Motor neuron (in vitro differentiated cells): ENCODE measurements at regions not wholly inside any gene's neighbourhood (a gene's known extent, or its start where the extent isn't known, plus 50 kb on each side); places are given as distances from the start of the nearest gene placed in this dataset.

Experiments
- ATAC-seq, 8 experiments: fragments of 200-7000 bp; cut with Tn5 transposase; replicated peaks in 6 of 8; 2 replicates each; pipeline ENCODE4 v1.8.0; 2021; ENCODE audit warnings: mild to moderate bottlenecking in 8 of 8, moderate library complexity in 8 of 8
- H3K27ac ChIP-seq, 2 donors: fragments of 250-450 bp; sonication (Bioruptor Pico); 2 replicates each; pipeline ENCODE4 v1.9.0; 2021; ENCODE audit warnings: antibody characterized with exemption in 2 of 2, mild to moderate bottlenecking in 2 of 2, moderate library complexity in 1 of 2
- H3K4me1 ChIP-seq, 2 donors: fragments of 250-450 bp; sonication (Bioruptor Pico); replicated peaks in 1 of 2; 2 replicates each; pipeline ENCODE4 v1.6.1; 2021; ENCODE audit warnings: antibody characterized with exemption in 2 of 2, mild to moderate bottlenecking in 2 of 2, moderate library complexity in 1 of 2
- H3K4me3 ChIP-seq, 5 donors: fragments of 250-450 bp; sonication (Bioruptor Pico); 2 replicates each; pipeline ENCODE4 v1.9.0; 2021; ENCODE audit warnings: antibody characterized with exemption in 5 of 5, mild to moderate bottlenecking in 5 of 5, moderate library complexity in 4 of 5
- WGBS, 10 experiments: fragments of 450-650 bp; shearing (Covaris generic); methylation state at CpG; one replicate each; pipeline ENCODE4 v1.0.0; 2022; 5-methylcytosine and 5-hydroxymethylcytosine counted together
- in situ Hi-C, 9 experiments: fragments of 400-800 bp; cut with MboI; loops; one replicate each; pipeline ENCODE4 v1.15.0; 2021; ENCODE audit warnings: low sequenced_read_pairs in 9 of 9, low pct_unique_long_range_greater_than_20kb in 2 of 9; ENCODE audit not compliant: unreplicated experiment in 9 of 9

GRCh38 chr13:97615266-97615665 is 181.3 kb downstream of the RAP2A start:
- in situ Hi-C loops: no loop called here
- ATAC-seq: peak in 1 of 8 experiments; percentile 36

DNA sequence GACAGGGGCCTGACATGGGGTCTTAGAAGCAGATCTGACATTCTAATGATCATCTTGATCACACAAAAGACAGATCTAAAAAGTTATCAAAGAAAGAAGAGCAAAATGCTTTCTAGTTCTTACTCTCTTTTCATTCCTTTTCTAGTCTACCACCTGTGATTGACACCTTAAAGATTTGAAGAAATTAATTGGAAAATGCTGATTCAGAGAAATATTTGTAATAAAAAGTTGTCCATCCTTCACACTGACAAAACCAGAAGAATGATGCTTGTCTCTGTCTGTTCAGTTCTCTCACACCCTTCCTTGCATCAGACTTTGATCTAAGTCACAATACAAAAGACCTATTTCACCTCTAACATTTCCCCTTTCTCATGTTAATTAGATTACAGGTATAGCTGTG is 182.4 kb downstream of the RAP2A start:
- H3K4me1 ChIP-seq: peaks cover 0 to 5% of the 10 kb centered on the region in 2 donors
- in situ Hi-C loops: no loop called here
- ATAC-seq: no peak
- no peak overlapping the region for H3K4me3 ChIP-seq
- H3K27ac ChIP-seq: no peak overlapping the region

More at GRCh38 chr13:97615266-97615665, 181.3 kb downstream of the RAP2A start:
- H3K4me1 ChIP-seq: peaks cover 0 to 5% of the 10 kb centered on the region in 2 donors
- H3K4me3 ChIP-seq: no peak overlapping the region
- WGBS, 10 experiments: 0 to 100% (median 78%) methylated on average over 1 to 3 of the region's 3 CpGs
- H3K27ac ChIP-seq: no peak overlapping the region

GRCh38 chr13:97621025-97621424 is 187.1 kb downstream of the RAP2A start:
- H3K27ac ChIP-seq: no peak overlapping the region
- 57 to 100% (median 84%) methylated on average over 1 to 13 of the region's 15 CpGs; no CpG with 5 or more reads in 1 of the 10 experiments for WGBS, 10 experiments

GRCh38 chr13:97621631-97622030 is 187.7 kb downstream of the RAP2A start:
- Histone ChIP-seq H3K4me1 (no peaks in the 10 kb centered on the region), H3K27ac (no peak overlapping the region), H3K4me3 (no peak overlapping the region)
- ATAC-seq: peak in 2 of 8 experiments; percentile 48 to 51
- in situ Hi-C loops: no loop called here
- 23 to 79% (median 44%) methylated on average over 1 to 7 of the region's 10 CpGs; no CpG with 5 or more reads in 1 of the 10 experiments for WGBS, 10 experiments

More at GRCh38 chr13:97621025-97621424, 187.1 kb downstream of the RAP2A start:
- no peak for ATAC-seq
- H3K4me1 ChIP-seq: no peaks in the 10 kb centered on the region
- in situ Hi-C loops: no loop called here
- H3K4me3 ChIP-seq: no peak overlapping the region

GRCh38 chr13:97627566-97627965 is 193.6 kb downstream of the RAP2A start:
- WGBS, 10 experiments: 0 to 79% (median 3%) methylated on average over 1 to 4 of the region's 4 CpGs; no CpG with 5 or more reads in 4 of the 10 experiments
- peak in 6 of 8 experiments; percentile 18 to 98 (median 72) for ATAC-seq
- Histone ChIP-seq H3K27ac (no peak overlapping the region), H3K4me3 (no peak overlapping the region), H3K4me1 (no peaks in the 10 kb centered on the region)
- in situ Hi-C loops: no loop called here

DNA sequence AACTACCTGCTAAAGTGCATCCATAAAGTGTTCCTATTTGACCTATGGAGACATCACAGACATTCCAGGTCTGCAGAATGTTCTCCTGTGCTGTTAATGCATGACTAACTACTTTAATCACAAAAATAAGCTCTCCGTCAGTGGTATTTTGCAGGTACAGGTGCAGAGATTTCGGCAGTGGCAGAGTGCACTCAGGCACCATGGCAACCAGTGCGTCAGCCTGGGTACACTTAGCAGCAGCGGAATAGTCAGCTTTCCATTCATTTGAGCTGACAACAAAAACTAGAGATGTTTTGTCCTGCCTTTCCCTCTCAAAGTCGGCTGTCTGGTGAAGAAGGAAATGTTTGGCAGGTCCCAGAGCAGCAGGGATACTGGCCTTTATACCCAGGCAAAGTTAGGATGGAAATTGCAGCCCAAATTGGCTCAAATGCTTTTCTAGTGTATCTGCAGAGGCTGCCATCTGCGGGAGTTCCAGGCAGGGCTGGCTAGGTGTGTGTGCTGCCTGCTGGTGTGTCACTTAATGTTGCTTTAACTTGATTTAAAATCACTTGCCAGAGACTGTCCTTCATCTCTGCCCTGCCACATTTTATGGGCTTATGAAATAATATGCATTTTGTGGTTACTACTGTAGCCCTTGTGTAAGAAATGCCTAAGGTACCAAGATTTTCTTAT is 195.8 kb downstream of the RAP2A start:
- ATAC-seq: peak in 1 of 8 experiments; percentile 15
- H3K27ac ChIP-seq: no peak overlapping the region
- in situ Hi-C loops: no loop called here

DNA sequence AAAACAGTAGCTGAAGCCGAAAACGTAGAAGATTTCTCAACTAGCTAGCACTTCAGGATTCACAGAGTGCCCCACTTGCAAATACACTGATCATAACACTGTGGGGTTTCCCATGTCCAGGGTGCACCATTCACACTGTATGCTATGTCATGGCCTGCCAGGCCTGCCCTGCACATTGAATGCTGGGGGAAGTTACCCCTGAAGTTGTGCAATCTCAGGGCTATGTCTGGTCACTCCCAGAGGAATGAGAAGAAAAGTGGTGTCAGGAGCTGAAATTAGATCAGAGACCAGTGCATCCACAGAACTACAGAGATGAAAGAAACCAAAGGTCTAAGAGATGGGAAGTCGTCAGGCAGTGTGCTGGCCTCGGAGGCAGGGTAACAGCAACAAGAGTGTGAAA is 196.8 kb downstream of the RAP2A start:
- Histone ChIP-seq H3K4me1 (no peaks in the 10 kb centered on the region), H3K4me3 (no peak overlapping the region), H3K27ac (no peak overlapping the region)
- peak in 1 of 8 experiments; percentile 9 for ATAC-seq
- 6 to 100% (median 83%) methylated on average over 1 to 4 of the region's 4 CpGs; no CpG with 5 or more reads in 4 of the 10 experiments for WGBS, 10 experiments
- in situ Hi-C loops: no loop called here

More for the DNA sequence above, 195.8 kb downstream of the RAP2A start:
- H3K4me1 ChIP-seq: no peaks in the 10 kb centered on the region
- no peak overlapping the region for H3K4me3 ChIP-seq
- 30 to 82% (median 48%) methylated on average over 2 to 5 of the region's 6 CpGs; no CpG with 5 or more reads in 2 of the 10 experiments for WGBS, 10 experiments

GRCh38 chr13:97631158-97631557 is 197.2 kb downstream of the RAP2A start:
- 6 to 100% (median 80%) methylated on average over 1 to 3 of the region's 3 CpGs; no CpG with 5 or more reads in 4 of the 10 experiments for WGBS, 10 experiments
- Histone ChIP-seq H3K4me1 (no peaks in the 10 kb centered on the region), H3K27ac (no peak overlapping the region), H3K4me3 (no peak overlapping the region)
- in situ Hi-C loops: no loop called here
- ATAC-seq: peak in 2 of 8 experiments; percentile 25 to 43

- in situ Hi-C loops: no loop called here
- no peak overlapping the region for H3K4me3 ChIP-seq
- no peak overlapping the region for H3K27ac ChIP-seq
- no peaks in the 10 kb centered on the region for H3K4me1 ChIP-seq
- no peak for ATAC-seq
Observed at GRCh38 chr13:97639236-97639635, 205.3 kb downstream of the RAP2A start.

- in situ Hi-C loops: no loop called here
- ATAC-seq: no peak
- H3K4me3 ChIP-seq: no peak overlapping the region
- WGBS, 10 experiments: 30 to 100% (median 80%) methylated on average over 1 to 2 of the region's 2 CpGs; no CpG with 5 or more reads in 2 of the 10 experiments
- no peak overlapping the region for H3K27ac ChIP-seq
- no peaks in the 10 kb centered on the region for H3K4me1 ChIP-seq
Observed at GRCh38 chr13:97640268-97640667, 206.3 kb downstream of the RAP2A start.

DNA sequence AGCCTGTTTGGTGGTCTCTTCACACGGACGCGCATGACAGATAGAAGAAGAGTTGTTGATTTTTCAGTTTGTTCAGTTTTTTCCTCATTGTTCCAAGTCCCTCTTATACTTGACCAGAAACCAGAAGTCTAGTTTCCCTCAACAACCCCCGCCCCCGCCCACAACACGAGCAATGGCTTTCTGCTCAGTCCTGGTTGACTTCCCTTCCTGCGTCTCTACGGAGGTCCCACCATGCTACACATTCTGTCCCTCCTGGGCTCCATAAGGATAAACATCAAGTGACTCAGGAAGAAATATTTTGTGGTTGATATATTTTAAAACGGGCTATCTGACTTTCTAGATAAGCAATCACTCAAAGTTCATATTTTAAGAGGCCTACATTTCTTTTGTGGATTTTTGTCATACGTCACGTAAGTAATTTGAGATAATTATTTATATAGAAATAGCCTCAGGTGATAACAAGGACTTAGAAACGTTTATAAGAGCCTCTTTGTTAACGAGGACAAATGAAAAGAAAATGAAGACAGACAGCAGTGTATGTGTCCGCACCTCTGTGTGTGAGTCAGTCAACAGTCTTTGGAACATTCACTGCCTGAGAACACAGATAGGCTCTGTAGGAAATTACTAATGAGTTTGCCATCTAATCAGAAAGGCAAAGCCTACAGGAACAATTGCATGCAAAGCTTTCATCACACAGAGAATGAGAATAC is 214.4 kb downstream of the RAP2A start:
- Histone ChIP-seq H3K4me1 (peaks cover 0 to 7% of the 10 kb centered on the region in 2 donors), H3K4me3 (no peak overlapping the region), H3K27ac (no peak overlapping the region)
- in situ Hi-C loops: no loop called here
- ATAC-seq: no peak
- WGBS, 10 experiments: 33 to 93% (median 72%) methylated on average over 3 to 11 of the region's 14 CpGs

DNA sequence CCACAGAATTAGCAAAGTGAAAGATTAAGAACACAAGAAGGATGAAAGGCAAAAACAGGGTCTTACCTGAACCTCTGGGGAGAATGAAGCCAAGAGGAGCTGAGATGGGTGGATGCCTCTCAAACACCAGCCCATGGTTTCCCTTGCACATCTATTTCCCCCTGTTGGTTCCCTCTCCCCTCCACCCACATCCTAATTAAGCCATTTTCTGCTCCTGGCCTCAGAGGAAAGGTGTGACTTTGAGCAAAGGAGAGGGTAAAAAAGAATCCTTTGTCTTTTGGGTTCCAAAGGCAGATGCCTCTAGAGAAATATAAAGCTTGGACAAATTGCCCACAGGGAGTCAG is 214.9 kb downstream of the RAP2A start:
- ATAC-seq: no peak
- no peak overlapping the region for H3K27ac ChIP-seq
- in situ Hi-C loops: no loop called here
- H3K4me1 ChIP-seq: peaks cover 0 to 7% of the 10 kb centered on the region in 2 donors
- H3K4me3 ChIP-seq: no peak overlapping the region

DNA sequence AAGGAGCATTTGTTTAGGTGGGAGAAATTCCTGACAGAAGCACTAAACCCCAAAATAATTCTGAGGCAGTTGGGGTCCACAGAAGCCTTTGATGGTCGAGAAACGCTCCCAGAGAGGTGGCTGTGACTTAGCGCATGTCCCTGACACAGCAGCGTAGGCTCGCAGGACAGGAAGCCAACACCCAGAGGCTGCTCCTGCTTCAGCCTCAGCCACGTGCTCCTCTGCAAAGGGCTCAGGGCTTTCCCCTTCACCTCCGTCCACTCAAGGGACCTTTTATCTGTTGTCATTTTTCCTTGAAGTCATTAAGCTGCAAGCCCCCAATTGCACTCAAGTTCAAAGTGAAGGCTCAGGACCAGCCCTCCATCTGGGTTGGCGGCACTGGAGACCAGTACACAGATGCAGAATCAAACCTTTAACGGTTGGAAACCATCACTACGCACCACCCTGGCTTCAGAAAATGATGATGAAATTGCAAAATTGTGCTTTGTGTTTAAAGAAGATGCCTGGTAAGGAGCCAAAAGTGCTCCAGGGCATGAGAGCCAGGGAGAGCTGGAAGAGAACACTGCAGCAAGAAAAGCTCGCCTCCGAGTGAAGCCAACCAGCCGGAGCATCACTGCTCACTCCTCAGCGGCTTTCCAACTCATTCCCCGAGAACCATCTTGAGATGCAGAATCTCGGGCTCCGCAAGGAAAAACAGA is 219.6 kb downstream of the RAP2A start:
- in situ Hi-C loops: no loop called here
- WGBS, 10 experiments: 21 to 100% (median 83%) methylated on average over 2 to 14 of the region's 17 CpGs
- Histone ChIP-seq H3K4me3 (no peak overlapping the region), H3K4me1 (peaks cover 0 to 7% of the 10 kb centered on the region in 2 donors), H3K27ac (no peak overlapping the region)
- ATAC-seq: peak in 3 of 8 experiments; percentile 67 to 90 (median 85)
